ENCODE measurements at regions not wholly inside any gene's neighbourhood (a gene's known extent, or its start where the extent isn't known, plus 50 kb on each side); places are given as distances from the start of the nearest gene placed in this dataset.

DNA sequence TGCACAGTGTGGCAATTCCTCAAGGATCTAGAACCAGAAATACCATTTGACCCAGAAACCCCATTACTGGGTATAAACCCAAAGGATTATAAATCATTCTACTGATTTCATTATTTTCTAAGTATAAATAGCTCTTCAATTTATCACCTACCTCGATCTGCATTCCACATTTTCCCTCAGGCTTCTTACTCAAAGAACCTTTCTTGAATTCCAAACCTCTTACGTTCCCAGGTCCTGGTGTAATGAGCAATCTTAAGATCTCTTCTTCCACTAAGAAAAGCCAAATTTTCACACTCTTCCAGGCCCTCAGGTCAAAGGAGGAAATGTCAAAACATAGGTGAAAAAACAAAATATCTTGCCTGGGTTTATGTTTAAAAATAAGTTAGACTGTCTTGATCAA, 237.3 kb upstream of the GPC6 start:
- H2AK5ac ChIP-seq (ENCODE audit: low read length, severe bottlenecking) = no peak overlapping the region
- no peak overlapping the region for H3K18ac ChIP-seq (ENCODE audit: low read depth in 1 of 2, low read length in 2 of 2)
- 68% methylated on average over 2 of the region's 2 CpGs for WGBS
- no peak overlapping the region for H4K8ac ChIP-seq (ENCODE audit: low read length)
- H3K27me3 ChIP-seq (ENCODE audit: control insufficient read depth in 1 of 2, insufficient read depth in 1 of 2, low read length in 2 of 2) = no peaks in the 10 kb centered on the region
- H2BK5ac ChIP-seq (ENCODE audit: low read depth, low read length, poor library complexity, severe bottlenecking) = no peak overlapping the region
- no peak overlapping the region for H3K9ac ChIP-seq (ENCODE audit: low read length)
- no peak overlapping the region for H3K23ac ChIP-seq (ENCODE audit: low read length in 2 of 2)
- no peaks in the 10 kb centered on the region for H3K79me1 ChIP-seq (replicated peaks; ENCODE audit: low read length, poor library complexity, severe bottlenecking)
- H3K36me3 ChIP-seq (ENCODE audit: control insufficient read depth in 1 of 2, insufficient read depth in 2 of 2, low read depth in 1 of 2, low read length in 2 of 2) = no peaks in the 10 kb centered on the region
- H3K4me3 ChIP-seq (ENCODE audit: insufficient read depth in 1 of 2, low read depth in 1 of 2, low read length in 2 of 2) = no peak overlapping the region
- peaks cover 16% of the 10 kb centered on the region for H3K9me3 ChIP-seq (ENCODE audit: control insufficient read depth, low read length)
- H2AFZ ChIP-seq (ENCODE audit: low read depth, low read length) = no peak overlapping the region
- no peaks in the 10 kb centered on the region for H3K4me1 ChIP-seq (ENCODE audit: control insufficient read depth, insufficient read depth, low read depth, low read length)
- H2BK12ac ChIP-seq (ENCODE audit: low read length in 2 of 2) = no peak overlapping the region
- no peak overlapping the region for H4K91ac ChIP-seq (ENCODE audit: low read length)
- H3K14ac ChIP-seq (ENCODE audit: low read length in 2 of 2) = no peak overlapping the region
- no peak overlapping the region for H2BK15ac ChIP-seq (ENCODE audit: low read depth, poor library complexity, severe bottlenecking)
- H3K4me2 ChIP-seq (ENCODE audit: low read length, poor library complexity, severe bottlenecking) = no peak overlapping the region
- no peak overlapping the region for H3K4ac ChIP-seq (ENCODE audit: low read depth in 1 of 2, low read length in 2 of 2)
- H2BK120ac ChIP-seq (ENCODE audit: low read depth, low read length) = no peak overlapping the region
- DNase-seq = no peak
- H3K27ac ChIP-seq (ENCODE audit: low read length, poor library complexity, severe bottlenecking) = no peak overlapping the region

DNA sequence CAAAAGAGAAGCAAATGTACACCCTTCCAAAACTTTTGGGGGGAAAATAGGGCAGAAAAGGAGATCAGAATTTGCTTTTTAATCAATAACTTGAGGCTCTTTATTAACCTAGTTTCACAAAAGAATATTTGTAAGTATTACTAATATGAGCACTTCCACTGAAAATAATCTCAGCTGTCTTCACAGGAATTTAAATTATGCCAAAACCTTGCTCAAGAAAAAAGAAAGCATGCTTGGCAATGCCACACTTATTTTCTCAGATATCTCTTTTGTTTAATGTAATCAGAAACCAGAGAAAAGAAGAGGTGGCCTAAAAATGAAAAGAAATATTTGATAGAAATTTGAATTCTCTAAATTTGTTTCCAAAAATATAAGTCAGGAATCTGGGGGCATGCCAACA, 234.9 kb upstream of the GPC6 start:
- Histone ChIP-seq H3K9ac (ENCODE audit: low read length) (no peak overlapping the region), H3K27me3 (ENCODE audit: control insufficient read depth in 1 of 2, insufficient read depth in 1 of 2, low read length in 2 of 2) (no peaks in the 10 kb centered on the region), H3K18ac (ENCODE audit: low read depth in 1 of 2, low read length in 2 of 2) (no peak overlapping the region), H3K27ac (ENCODE audit: low read length, poor library complexity, severe bottlenecking) (peak overlapping the region; percentile 11), H2BK120ac (ENCODE audit: low read depth, low read length) (no peak overlapping the region), H3K4me1 (ENCODE audit: control insufficient read depth, insufficient read depth, low read depth, low read length) (no peaks in the 10 kb centered on the region), H3K79me1 (replicated peaks; ENCODE audit: low read length, poor library complexity, severe bottlenecking) (no peaks in the 10 kb centered on the region), H2AK5ac (ENCODE audit: low read length, severe bottlenecking) (no peak overlapping the region), H2BK12ac (ENCODE audit: low read length in 2 of 2) (no peak overlapping the region), H3K4me2 (ENCODE audit: low read length, poor library complexity, severe bottlenecking) (no peak overlapping the region), H3K23ac (ENCODE audit: low read length in 2 of 2) (no peak overlapping the region), H3K36me3 (ENCODE audit: control insufficient read depth in 1 of 2, insufficient read depth in 2 of 2, low read depth in 1 of 2, low read length in 2 of 2) (no peaks in the 10 kb centered on the region), H3K4ac (ENCODE audit: low read depth in 1 of 2, low read length in 2 of 2) (no peak overlapping the region), H2BK15ac (ENCODE audit: low read depth, poor library complexity, severe bottlenecking) (no peak overlapping the region), H3K9me3 (ENCODE audit: control insufficient read depth, low read length) (peaks cover 24% of the 10 kb centered on the region), H4K91ac (ENCODE audit: low read length) (no peak overlapping the region), H2BK5ac (ENCODE audit: low read depth, low read length, poor library complexity, severe bottlenecking) (no peak overlapping the region), H3K14ac (ENCODE audit: low read length in 2 of 2) (no peak overlapping the region), H3K4me3 (ENCODE audit: insufficient read depth in 1 of 2, low read depth in 1 of 2, low read length in 2 of 2) (no peak overlapping the region), H4K8ac (ENCODE audit: low read length) (no peak overlapping the region), H2AFZ (ENCODE audit: low read depth, low read length) (no peak overlapping the region)
- DNase-seq = no peak

DNA sequence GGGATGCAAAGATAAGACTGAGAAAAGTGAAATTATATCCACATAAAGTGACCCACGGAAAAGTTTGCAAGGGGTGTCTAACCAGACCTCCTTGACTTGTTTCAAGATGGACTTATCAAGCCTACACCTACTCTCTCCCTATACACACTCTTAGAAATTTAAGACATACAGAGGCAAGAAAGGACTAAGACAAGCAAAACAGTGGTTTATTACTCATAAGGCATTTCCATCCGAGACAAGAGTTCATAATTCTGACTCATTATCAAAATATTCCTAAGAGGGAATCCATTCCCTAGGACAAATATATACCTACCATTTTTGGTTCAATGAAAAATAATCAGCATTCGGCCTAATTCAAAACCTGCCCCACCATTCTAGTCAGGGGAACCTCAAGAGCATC, 232.6 kb upstream of the GPC6 start:
- Histone ChIP-seq H3K9me3 (ENCODE audit: control insufficient read depth, low read length) (peaks cover 26% of the 10 kb centered on the region), H3K4me1 (ENCODE audit: control insufficient read depth, insufficient read depth, low read depth, low read length) (no peaks in the 10 kb centered on the region), H2BK5ac (ENCODE audit: low read depth, low read length, poor library complexity, severe bottlenecking) (no peak overlapping the region), H3K9ac (ENCODE audit: low read length) (no peak overlapping the region), H3K4ac (ENCODE audit: low read depth in 1 of 2, low read length in 2 of 2) (no peak overlapping the region), H2AK5ac (ENCODE audit: low read length, severe bottlenecking) (no peak overlapping the region), H2BK12ac (ENCODE audit: low read length in 2 of 2) (no peak overlapping the region), H4K8ac (ENCODE audit: low read length) (no peak overlapping the region), H3K23ac (ENCODE audit: low read length in 2 of 2) (no peak overlapping the region), H3K36me3 (ENCODE audit: control insufficient read depth in 1 of 2, insufficient read depth in 2 of 2, low read depth in 1 of 2, low read length in 2 of 2) (no peaks in the 10 kb centered on the region), H2BK15ac (ENCODE audit: low read depth, poor library complexity, severe bottlenecking) (no peak overlapping the region), H3K4me2 (ENCODE audit: low read length, poor library complexity, severe bottlenecking) (no peak overlapping the region), H3K18ac (ENCODE audit: low read depth in 1 of 2, low read length in 2 of 2) (no peak overlapping the region), H2AFZ (ENCODE audit: low read depth, low read length) (no peak overlapping the region), H2BK120ac (ENCODE audit: low read depth, low read length) (no peak overlapping the region), H3K14ac (ENCODE audit: low read length in 2 of 2) (no peak overlapping the region), H3K79me1 (replicated peaks; ENCODE audit: low read length, poor library complexity, severe bottlenecking) (no peaks in the 10 kb centered on the region), H4K91ac (ENCODE audit: low read length) (no peak overlapping the region), H3K4me3 (ENCODE audit: insufficient read depth in 1 of 2, low read depth in 1 of 2, low read length in 2 of 2) (no peak overlapping the region), H3K27me3 (ENCODE audit: control insufficient read depth in 1 of 2, insufficient read depth in 1 of 2, low read length in 2 of 2) (no peaks in the 10 kb centered on the region), H3K27ac (ENCODE audit: low read length, poor library complexity, severe bottlenecking) (no peak overlapping the region)
- WGBS = 67% methylated on average over 3 of the region's 3 CpGs
- DNase-seq = no peak

DNA sequence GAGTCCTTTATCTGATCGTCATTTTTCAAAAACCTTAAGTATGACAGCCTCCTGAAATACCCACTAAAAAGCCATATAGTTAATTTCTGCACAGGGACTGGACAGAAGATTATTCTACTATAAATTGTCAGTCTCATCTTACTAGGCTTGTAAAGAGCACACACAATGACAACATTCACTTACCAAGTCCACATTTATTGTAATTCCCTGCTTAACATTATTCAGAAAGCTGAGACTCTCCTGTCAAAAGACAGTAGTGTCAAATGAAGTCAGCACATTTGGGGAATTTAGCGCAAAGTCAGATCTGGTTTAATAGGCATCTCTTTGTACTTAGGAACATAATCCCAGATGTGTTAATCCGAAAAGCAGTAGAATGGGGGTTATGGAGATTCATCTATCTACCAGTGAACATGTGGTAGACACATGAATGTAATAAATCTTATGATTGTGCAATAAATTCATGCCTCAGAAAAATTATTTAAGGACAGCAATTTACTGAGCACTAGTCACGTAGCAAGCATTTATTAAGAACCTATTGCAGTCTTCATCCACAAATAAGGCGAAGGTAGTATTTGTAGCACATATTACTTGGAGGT, 224.6 kb upstream of the GPC6 start:
- no peak overlapping the region for H3K9ac ChIP-seq (ENCODE audit: low read length)
- H3K27ac ChIP-seq (ENCODE audit: low read length, poor library complexity, severe bottlenecking) = no peak overlapping the region

More for the DNA sequence above, 224.6 kb upstream of the GPC6 start:
- Histone ChIP-seq H3K18ac (ENCODE audit: low read depth in 1 of 2, low read length in 2 of 2) (no peak overlapping the region), H4K91ac (ENCODE audit: low read length) (no peak overlapping the region), H2BK5ac (ENCODE audit: low read depth, low read length, poor library complexity, severe bottlenecking) (no peak overlapping the region), H3K4me2 (ENCODE audit: low read length, poor library complexity, severe bottlenecking) (no peak overlapping the region), H3K4me1 (ENCODE audit: control insufficient read depth, insufficient read depth, low read depth, low read length) (no peaks in the 10 kb centered on the region), H3K9me3 (ENCODE audit: control insufficient read depth, low read length) (peaks cover 41% of the 10 kb centered on the region), H3K27me3 (ENCODE audit: control insufficient read depth in 1 of 2, insufficient read depth in 1 of 2, low read length in 2 of 2) (no peaks in the 10 kb centered on the region), H2BK15ac (ENCODE audit: low read depth, poor library complexity, severe bottlenecking) (no peak overlapping the region), H3K14ac (ENCODE audit: low read length in 2 of 2) (no peak overlapping the region), H3K79me1 (replicated peaks; ENCODE audit: low read length, poor library complexity, severe bottlenecking) (no peaks in the 10 kb centered on the region), H3K23ac (ENCODE audit: low read length in 2 of 2) (no peak overlapping the region), H2AK5ac (ENCODE audit: low read length, severe bottlenecking) (no peak overlapping the region), H3K36me3 (ENCODE audit: control insufficient read depth in 1 of 2, insufficient read depth in 2 of 2, low read depth in 1 of 2, low read length in 2 of 2) (no peaks in the 10 kb centered on the region), H2AFZ (ENCODE audit: low read depth, low read length) (no peak overlapping the region), H4K8ac (ENCODE audit: low read length) (no peak overlapping the region), H2BK12ac (ENCODE audit: low read length in 2 of 2) (no peak overlapping the region), H2BK120ac (ENCODE audit: low read depth, low read length) (no peak overlapping the region), H3K4ac (ENCODE audit: low read depth in 1 of 2, low read length in 2 of 2) (no peak overlapping the region), H3K4me3 (ENCODE audit: insufficient read depth in 1 of 2, low read depth in 1 of 2, low read length in 2 of 2) (no peak overlapping the region)
- 96% methylated on average over 4 of the region's 5 CpGs for WGBS
- no peak for DNase-seq
